Esophagus muscularis mucosa (tissue), 3 donors: ENCODE measurements at regions not wholly inside any gene's neighbourhood (a gene's known extent, or its start where the extent isn't known, plus 50 kb on each side); places are given as distances from the start of the nearest gene placed in this dataset.

Experiments used
- POLR2A ChIP-seq: fragments of 450-650 bp; IDR thresholded peaks from one replicate; pipeline ENCODE4 v1.6.1; 2017; ENCODE audit warnings: antibody characterized with exemption, moderate library complexity, mild to moderate bottlenecking, low read depth
- POLR2AphosphoS5 ChIP-seq, 2 donors: sonication (generic); formaldehyde crosslinking; IDR thresholded peaks; one replicate each; pipeline ENCODE4 v1.6.1; 2017; ENCODE audit warnings: antibody characterized with exemption in 2 of 2
- TF ChIP-seq, protein P1 (sequence below), 3 experiments: fragments of 200-600 bp in 2 of 3; fragments of 450-650 bp in 1 of 3; sonication (generic) in 2 of 3; IDR thresholded peaks; one replicate each; pipeline ENCODE4 v1.5.1; 2017 to 2019; ENCODE audit warnings: antibody characterized with exemption in 3 of 3, mild to moderate bottlenecking in 2 of 3, moderate library complexity in 1 of 3

DNA sequence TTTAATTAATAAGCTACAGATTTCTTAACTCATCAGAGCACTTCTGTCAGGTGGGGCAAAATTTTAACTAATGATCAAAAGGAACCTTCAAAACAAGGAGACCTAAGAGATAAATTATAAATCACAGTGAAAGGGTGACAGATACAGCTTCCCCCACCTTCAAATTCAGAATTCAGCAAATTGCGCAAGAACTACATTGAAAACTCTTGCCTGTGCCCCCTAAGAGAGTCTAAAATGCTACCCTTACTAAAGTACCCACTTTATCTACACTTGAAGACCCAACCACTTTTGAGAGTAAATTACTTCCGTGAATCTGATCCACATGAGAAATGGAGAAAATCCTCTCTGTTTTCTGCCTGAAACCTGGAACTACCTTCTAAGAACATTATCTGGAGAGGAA lies 324.9 kb downstream of the PAX3 start:
- TF ChIP-seq, protein P1, sequence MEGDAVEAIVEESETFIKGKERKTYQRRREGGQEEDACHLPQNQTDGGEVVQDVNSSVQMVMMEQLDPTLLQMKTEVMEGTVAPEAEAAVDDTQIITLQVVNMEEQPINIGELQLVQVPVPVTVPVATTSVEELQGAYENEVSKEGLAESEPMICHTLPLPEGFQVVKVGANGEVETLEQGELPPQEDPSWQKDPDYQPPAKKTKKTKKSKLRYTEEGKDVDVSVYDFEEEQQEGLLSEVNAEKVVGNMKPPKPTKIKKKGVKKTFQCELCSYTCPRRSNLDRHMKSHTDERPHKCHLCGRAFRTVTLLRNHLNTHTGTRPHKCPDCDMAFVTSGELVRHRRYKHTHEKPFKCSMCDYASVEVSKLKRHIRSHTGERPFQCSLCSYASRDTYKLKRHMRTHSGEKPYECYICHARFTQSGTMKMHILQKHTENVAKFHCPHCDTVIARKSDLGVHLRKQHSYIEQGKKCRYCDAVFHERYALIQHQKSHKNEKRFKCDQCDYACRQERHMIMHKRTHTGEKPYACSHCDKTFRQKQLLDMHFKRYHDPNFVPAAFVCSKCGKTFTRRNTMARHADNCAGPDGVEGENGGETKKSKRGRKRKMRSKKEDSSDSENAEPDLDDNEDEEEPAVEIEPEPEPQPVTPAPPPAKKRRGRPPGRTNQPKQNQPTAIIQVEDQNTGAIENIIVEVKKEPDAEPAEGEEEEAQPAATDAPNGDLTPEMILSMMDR (IDR thresholded peaks at IDR 0.05) = no peak
- TF ChIP-seq POLR2A = no peak
- no peak for TF ChIP-seq POLR2AphosphoS5 (IDR thresholded peaks at IDR 0.05)
